ENCODE measurements at regions not wholly inside any gene's neighbourhood (a gene's known extent, or its start where the extent isn't known, plus 50 kb on each side); places are given as distances from the start of the nearest gene placed in this dataset.

DNA sequence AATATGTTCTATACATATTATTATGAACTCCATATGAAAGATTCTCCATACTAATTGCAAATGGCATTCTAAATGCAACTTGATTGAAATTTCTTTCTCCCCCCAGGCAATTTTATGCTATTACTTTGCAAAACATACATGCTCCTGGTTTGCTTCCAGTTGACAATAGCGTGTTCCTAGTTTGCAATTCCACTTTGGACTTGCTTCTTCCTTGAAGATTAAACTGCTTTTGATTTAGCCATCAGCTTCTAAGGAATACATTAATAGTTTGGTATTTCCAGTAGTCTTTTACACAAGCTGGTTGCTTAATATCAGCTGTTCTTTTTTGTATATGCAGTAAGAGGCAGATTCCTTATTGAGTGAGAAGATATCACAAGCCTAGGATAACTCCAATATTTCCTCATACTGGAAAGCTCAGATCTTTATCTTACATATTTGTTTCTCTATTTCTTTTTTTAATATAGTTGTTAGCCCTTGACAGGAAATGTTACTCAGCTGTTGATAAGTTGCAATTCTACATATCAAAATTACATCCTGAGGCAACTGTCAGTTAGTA lies 1941.7 kb upstream of the LRRTM1 start:
- ATAC-seq = no peak

DNA sequence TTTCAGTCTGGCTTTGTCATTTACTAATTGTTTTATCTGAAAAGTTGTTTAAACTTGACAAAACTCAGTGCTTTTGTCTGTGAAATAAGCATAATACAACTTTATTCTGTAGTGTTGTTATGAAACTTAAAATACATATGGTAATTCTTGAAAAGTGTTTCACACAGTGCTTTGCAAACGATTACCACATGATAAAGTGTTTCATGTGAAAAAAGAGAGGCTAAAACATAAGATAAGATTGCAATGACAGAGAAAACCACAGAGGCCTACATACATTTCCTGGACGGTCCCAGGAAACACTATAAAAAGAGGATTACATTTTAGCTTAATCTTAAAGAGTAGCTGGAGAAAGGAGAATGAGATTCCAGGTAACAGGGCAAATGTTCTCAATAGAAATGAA lies 1934.6 kb upstream of the LRRTM1 start:
- TF ChIP-seq RFX5 (IDR thresholded peaks at IDR 0.05) = no peak
- no peak for TF ChIP-seq ZNF302 (CRISPR knock-in tag; IDR thresholded peaks at IDR 0.05)
- TF ChIP-seq RARB (CRISPR knock-in tag; IDR thresholded peaks at IDR 0.05) = no peak
- FAIRE-seq (no peak), DNase-seq (ENCODE audit: low read depth in 1 of 2, low spot score in 1 of 2) (no peak), ATAC-seq (no peak)
- H3K4me2 ChIP-seq = no peak overlapping the region
- no peak overlapping the region for H3K4me3 ChIP-seq
- ChIA-PET POLR2A (no interaction called here), CTCF (no interaction called here)
- H3K4me1 ChIP-seq = no peaks in the 10 kb centered on the region
- 3% methylated on average over 2 of the region's 2 CpGs for WGBS (ENCODE audit: missing lambda C conversion rate)
- H3K9me3 ChIP-seq = no peaks in the 10 kb centered on the region; the same call in 2 of the 3 replicates
- H3K27ac ChIP-seq = no peak overlapping the region

More for the DNA sequence above, 1941.7 kb upstream of the LRRTM1 start:
- TF ChIP-seq ZSCAN20 (CRISPR knock-in tag; IDR thresholded peaks at IDR 0.05) (no peak), FOXS1 (CRISPR knock-in tag; IDR thresholded peaks at IDR 0.05) (no peak), GATA3 (IDR thresholded peaks at IDR 0.05; ENCODE audit: borderline replicate concordance) (no peak), MAFK (IDR thresholded peaks at IDR 0.05; ENCODE audit: partially characterized antibody) (no peak), HEYL (CRISPR knock-in tag; IDR thresholded peaks at IDR 0.05) (no peak)
- TF ChIP-seq, protein P1, sequence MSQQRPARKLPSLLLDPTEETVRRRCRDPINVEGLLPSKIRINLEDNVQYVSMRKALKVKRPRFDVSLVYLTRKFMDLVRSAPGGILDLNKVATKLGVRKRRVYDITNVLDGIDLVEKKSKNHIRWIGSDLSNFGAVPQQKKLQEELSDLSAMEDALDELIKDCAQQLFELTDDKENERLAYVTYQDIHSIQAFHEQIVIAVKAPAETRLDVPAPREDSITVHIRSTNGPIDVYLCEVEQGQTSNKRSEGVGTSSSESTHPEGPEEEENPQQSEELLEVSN (IDR thresholded peaks at IDR 0.05; ENCODE audit: borderline replicate concordance, low read depth) = no peak
- WGBS (ENCODE audit: missing lambda C conversion rate) = 13% methylated on average over 1 of the region's 1 CpG
- FAIRE-seq (no peak), DNase-seq (ENCODE audit: low read depth in 1 of 2, low spot score in 1 of 2) (no peak)
- Histone ChIP-seq H3K4me1 (no peaks in the 10 kb centered on the region), H3K27ac (no peak overlapping the region), H3K4me2 (no peak overlapping the region), H3K4me3 (no peak overlapping the region), H3K9me3 (peaks cover 5% of the 10 kb centered on the region; the same call in 2 of the 3 replicates)
- POLR2A ChIA-PET = interaction anchor here (0.7 kb wide), 1 partner anchor 30 kb away, joined by 3 read pairs; no protein-coding TSS in a partner anchor
- CTCF ChIA-PET = no interaction called here

DNA sequence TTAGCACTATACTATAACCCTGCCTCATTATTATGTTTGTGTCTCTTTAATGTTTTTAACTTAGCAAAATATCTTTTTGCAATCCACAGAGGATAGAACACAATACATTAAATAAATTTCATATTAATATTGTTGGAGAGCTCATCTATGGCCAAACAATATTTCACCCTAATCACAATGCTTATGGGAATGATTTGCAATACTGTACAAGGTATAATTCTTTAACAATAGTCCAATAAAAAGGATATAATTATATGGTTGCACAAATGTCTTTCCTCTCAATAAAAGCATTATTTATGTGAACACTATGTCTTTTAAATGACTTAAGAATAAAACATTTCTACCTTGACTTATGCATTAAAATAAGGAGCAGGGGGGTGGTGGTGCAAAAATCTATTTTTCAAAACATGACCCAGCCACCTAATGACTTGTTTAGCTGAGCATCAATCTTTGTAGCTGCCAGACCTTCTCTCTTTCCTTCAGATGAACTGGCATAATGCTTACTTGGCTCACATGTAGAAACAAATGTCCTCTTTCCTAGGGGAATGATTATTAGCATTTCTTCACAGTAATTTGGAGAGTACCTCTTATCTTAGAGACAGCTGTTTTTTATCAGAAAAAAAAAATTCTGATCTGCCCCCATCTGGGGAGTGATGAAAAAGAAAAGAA lies 1933.6 kb upstream of the LRRTM1 start:
- no peak overlapping the region for H3K27ac ChIP-seq
- no peak for DNase-seq (ENCODE audit: low read depth in 1 of 2, low spot score in 1 of 2)
- H3K4me1 ChIP-seq = no peaks in the 10 kb centered on the region
- no peak for ATAC-seq
- CTCF ChIA-PET = no interaction called here
- H3K9me3 ChIP-seq = no peaks in the 10 kb centered on the region; the same call in 2 of the 3 replicates
- TF ChIP-seq, protein P2, sequence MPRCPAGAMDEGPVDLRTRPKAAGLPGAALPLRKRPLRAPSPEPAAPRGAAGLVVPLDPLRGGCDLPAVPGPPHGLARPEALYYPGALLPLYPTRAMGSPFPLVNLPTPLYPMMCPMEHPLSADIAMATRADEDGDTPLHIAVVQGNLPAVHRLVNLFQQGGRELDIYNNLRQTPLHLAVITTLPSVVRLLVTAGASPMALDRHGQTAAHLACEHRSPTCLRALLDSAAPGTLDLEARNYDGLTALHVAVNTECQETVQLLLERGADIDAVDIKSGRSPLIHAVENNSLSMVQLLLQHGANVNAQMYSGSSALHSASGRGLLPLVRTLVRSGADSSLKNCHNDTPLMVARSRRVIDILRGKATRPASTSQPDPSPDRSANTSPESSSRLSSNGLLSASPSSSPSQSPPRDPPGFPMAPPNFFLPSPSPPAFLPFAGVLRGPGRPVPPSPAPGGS (IDR thresholded peaks at IDR 0.05) = no peak
- TF ChIP-seq, protein P3, sequence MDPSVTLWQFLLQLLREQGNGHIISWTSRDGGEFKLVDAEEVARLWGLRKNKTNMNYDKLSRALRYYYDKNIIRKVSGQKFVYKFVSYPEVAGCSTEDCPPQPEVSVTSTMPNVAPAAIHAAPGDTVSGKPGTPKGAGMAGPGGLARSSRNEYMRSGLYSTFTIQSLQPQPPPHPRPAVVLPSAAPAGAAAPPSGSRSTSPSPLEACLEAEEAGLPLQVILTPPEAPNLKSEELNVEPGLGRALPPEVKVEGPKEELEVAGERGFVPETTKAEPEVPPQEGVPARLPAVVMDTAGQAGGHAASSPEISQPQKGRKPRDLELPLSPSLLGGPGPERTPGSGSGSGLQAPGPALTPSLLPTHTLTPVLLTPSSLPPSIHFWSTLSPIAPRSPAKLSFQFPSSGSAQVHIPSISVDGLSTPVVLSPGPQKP (IDR thresholded peaks at IDR 0.05; ENCODE audit: low read depth, low read length) = no peak
- TF ChIP-seq MAZ (IDR thresholded peaks at IDR 0.05; ENCODE audit: borderline replicate concordance, low read depth, low read length) (no peak), HEYL (CRISPR knock-in tag; IDR thresholded peaks at IDR 0.05) (no peak), CBX8 (IDR thresholded peaks at IDR 0.05) (no peak), HDAC2 (IDR thresholded peaks at IDR 0.05) (no peak), ZSCAN20 (CRISPR knock-in tag; IDR thresholded peaks at IDR 0.05) (no peak), ZC3H11A (IDR thresholded peaks at IDR 0.05) (no peak), HOXA7 (CRISPR knock-in tag; IDR thresholded peaks at IDR 0.05) (no peak), PHF8 (IDR thresholded peaks at IDR 0.05; ENCODE audit: borderline replicate concordance, low read depth) (no peak), KDM5A (IDR thresholded peaks at IDR 0.05) (no peak), KDM1A (IDR thresholded peaks at IDR 0.05; ENCODE audit: low read depth) (no peak), MYC (IDR thresholded peaks at IDR 0.05; ENCODE audit: borderline replicate concordance, low read length) (no peak), POLR2AphosphoS2 (conservative IDR thresholded peaks at IDR 0.05; ENCODE audit: low read length) (no peak)
- TF ChIP-seq, protein P4, sequence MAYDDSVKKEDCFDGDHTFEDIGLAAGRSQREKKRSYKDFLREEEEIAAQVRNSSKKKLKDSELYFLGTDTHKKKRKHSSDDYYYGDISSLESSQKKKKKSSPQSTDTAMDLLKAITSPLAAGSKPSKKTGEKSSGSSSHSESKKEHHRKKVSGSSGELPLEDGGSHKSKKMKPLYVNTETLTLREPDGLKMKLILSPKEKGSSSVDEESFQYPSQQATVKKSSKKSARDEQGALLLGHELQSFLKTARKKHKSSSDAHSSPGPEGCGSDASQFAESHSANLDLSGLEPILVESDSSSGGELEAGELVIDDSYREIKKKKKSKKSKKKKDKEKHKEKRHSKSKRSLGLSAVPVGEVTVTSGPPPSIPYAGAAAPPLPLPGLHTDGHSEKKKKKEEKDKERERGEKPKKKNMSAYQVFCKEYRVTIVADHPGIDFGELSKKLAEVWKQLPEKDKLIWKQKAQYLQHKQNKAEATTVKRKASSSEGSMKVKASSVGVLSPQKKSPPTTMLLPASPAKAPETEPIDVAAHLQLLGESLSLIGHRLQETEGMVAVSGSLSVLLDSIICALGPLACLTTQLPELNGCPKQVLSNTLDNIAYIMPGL (CRISPR knock-in tag; IDR thresholded peaks at IDR 0.05; ENCODE audit: borderline replicate concordance) = no peak
- TF ChIP-seq, protein P5, sequence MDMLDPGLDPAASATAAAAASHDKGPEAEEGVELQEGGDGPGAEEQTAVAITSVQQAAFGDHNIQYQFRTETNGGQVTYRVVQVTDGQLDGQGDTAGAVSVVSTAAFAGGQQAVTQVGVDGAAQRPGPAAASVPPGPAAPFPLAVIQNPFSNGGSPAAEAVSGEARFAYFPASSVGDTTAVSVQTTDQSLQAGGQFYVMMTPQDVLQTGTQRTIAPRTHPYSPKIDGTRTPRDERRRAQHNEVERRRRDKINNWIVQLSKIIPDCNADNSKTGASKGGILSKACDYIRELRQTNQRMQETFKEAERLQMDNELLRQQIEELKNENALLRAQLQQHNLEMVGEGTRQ (IDR thresholded peaks at IDR 0.05) = no peak
- H3K4me2 ChIP-seq = no peak overlapping the region
- no peak for FAIRE-seq
- POLR2A ChIA-PET = no interaction called here
- H3K4me3 ChIP-seq = no peak overlapping the region
